ENCODE measurements at regions not wholly inside any gene's neighbourhood (a gene's known extent, or its start where the extent isn't known, plus 50 kb on each side); places are given as distances from the start of the nearest gene placed in this dataset.

DNA sequence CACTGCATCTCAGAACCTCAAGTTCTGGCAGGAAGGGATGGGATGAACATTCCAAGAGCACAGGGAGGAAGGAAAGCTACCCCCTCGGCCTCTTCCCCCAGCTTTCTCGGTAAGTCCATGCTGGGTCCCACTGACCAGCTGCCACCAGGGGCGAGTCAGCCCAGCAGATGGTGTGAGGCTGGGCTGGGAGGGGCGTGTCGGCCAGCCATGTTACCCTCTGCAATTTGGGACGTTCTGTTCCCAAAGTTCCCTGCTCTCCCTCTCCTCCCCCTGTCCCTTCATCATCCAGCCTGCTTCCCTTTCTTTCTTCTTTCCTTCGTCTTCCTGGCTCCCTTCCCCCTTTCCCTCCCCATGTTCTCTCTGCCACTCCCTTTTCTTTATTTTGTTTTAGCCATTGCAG, 74.3 kb upstream of the TNP1 start:
- no peak overlapping the region for H3K27ac Mint-ChIP-seq
- TF ChIP-seq, protein P1, sequence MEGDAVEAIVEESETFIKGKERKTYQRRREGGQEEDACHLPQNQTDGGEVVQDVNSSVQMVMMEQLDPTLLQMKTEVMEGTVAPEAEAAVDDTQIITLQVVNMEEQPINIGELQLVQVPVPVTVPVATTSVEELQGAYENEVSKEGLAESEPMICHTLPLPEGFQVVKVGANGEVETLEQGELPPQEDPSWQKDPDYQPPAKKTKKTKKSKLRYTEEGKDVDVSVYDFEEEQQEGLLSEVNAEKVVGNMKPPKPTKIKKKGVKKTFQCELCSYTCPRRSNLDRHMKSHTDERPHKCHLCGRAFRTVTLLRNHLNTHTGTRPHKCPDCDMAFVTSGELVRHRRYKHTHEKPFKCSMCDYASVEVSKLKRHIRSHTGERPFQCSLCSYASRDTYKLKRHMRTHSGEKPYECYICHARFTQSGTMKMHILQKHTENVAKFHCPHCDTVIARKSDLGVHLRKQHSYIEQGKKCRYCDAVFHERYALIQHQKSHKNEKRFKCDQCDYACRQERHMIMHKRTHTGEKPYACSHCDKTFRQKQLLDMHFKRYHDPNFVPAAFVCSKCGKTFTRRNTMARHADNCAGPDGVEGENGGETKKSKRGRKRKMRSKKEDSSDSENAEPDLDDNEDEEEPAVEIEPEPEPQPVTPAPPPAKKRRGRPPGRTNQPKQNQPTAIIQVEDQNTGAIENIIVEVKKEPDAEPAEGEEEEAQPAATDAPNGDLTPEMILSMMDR (IDR thresholded peaks at IDR 0.05), result no peak
- 100% methylated on average over 1 of the region's 7 CpGs for WGBS (ENCODE audit: insufficient coverage)

GRCh38 chr2:216932863-216933548, 73.1 kb upstream of the TNP1 start:
- no peaks in the 10 kb centered on the region for H3K9me3 ChIP-seq (replicated peaks in 1 of 2; ENCODE audit: control insufficient read depth in 1 of 2, insufficient read depth in 1 of 2, low read length in 2 of 2)
- no peaks in the 10 kb centered on the region for H3K36me3 Mint-ChIP-seq
- intact Hi-C loops (cut with micrococcal nuclease), result no loop called here
- 100% methylated on average over 6 of the region's 12 CpGs for WGBS (ENCODE audit: insufficient coverage)
- no peak overlapping the region for H2AFZ ChIP-seq (ENCODE audit: insufficient read depth, low read depth, low read length, poor library complexity, severe bottlenecking)
- H3K27ac ChIP-seq (ENCODE audit: low read depth in 1 of 2, low read length in 2 of 2), result no peak overlapping the region
- H3K27me3 Mint-ChIP-seq (ENCODE audit: low read depth in 3 of 3), result peaks cover 2 to 7% (median 2%) of the 10 kb centered on the region in 3 donors
- H3K4me1 ChIP-seq (ENCODE audit: control insufficient read depth in 1 of 2, insufficient read depth in 2 of 2, low read length in 2 of 2), result no peaks in the 10 kb centered on the region
- DNase-seq, result no peak
- H3K4me3 ChIP-seq (replicated peaks in 1 of 3; ENCODE audit: low read depth in 2 of 3, low read length in 3 of 3), result no peak overlapping the region
- no peak overlapping the region for H3K4me3 Mint-ChIP-seq
- H3K4me1 Mint-ChIP-seq, result no peaks in the 10 kb centered on the region
- no peaks in the 10 kb centered on the region for H3K27me3 ChIP-seq (ENCODE audit: control insufficient read depth in 2 of 2, insufficient read depth in 2 of 2, low read length in 2 of 2)
- peaks cover 0 to 7% (median 1%) of the 10 kb centered on the region in 7 donors for H3K9me3 Mint-ChIP-seq
- no peak overlapping the region for H3K4me2 ChIP-seq (replicated peaks; ENCODE audit: extremely low read depth, low read length, poor library complexity, severe bottlenecking)
- TF ChIP-seq, protein P1 (IDR thresholded peaks at IDR 0.05), result no peak
- H3K36me3 ChIP-seq (replicated peaks in 1 of 2; ENCODE audit: control insufficient read depth in 1 of 2, insufficient read depth in 2 of 2, low read length in 2 of 2), result no peaks in the 10 kb centered on the region
- no peaks in the 10 kb centered on the region for H4K20me1 ChIP-seq (ENCODE audit: insufficient read depth, low read length)
- no peak overlapping the region for H3K9ac ChIP-seq (ENCODE audit: insufficient read depth, low read length, poor library complexity, severe bottlenecking)
- H3K27ac Mint-ChIP-seq, result no peak overlapping the region
- H3K79me2 ChIP-seq (ENCODE audit: insufficient read depth, low read length), result no peaks in the 10 kb centered on the region

More for the DNA sequence above, 74.3 kb upstream of the TNP1 start:
- no peak overlapping the region for H3K27ac ChIP-seq (ENCODE audit: low read depth in 1 of 2, low read length in 2 of 2)
- no peaks in the 10 kb centered on the region for H3K36me3 ChIP-seq (replicated peaks in 1 of 2; ENCODE audit: control insufficient read depth in 1 of 2, insufficient read depth in 2 of 2, low read length in 2 of 2)
- H3K27me3 Mint-ChIP-seq (ENCODE audit: low read depth in 3 of 3), result peaks cover 2 to 9% (median 2%) of the 10 kb centered on the region in 3 donors
- no peaks in the 10 kb centered on the region for H3K4me1 Mint-ChIP-seq
- peaks cover 0 to 4% (median 1%) of the 10 kb centered on the region in 7 donors for H3K9me3 Mint-ChIP-seq
- H3K27me3 ChIP-seq (ENCODE audit: control insufficient read depth in 2 of 2, insufficient read depth in 2 of 2, low read length in 2 of 2), result no peaks in the 10 kb centered on the region
- H3K4me2 ChIP-seq (replicated peaks; ENCODE audit: extremely low read depth, low read length, poor library complexity, severe bottlenecking), result no peak overlapping the region
- H3K4me3 ChIP-seq (replicated peaks in 1 of 3; ENCODE audit: low read depth in 2 of 3, low read length in 3 of 3), result no peak overlapping the region
- no peak overlapping the region for H3K4me3 Mint-ChIP-seq
- no peak overlapping the region for H2AFZ ChIP-seq (ENCODE audit: insufficient read depth, low read depth, low read length, poor library complexity, severe bottlenecking)
- DNase-seq, result no peak
- H3K36me3 Mint-ChIP-seq, result no peaks in the 10 kb centered on the region
- H3K79me2 ChIP-seq (ENCODE audit: insufficient read depth, low read length), result no peaks in the 10 kb centered on the region
- H3K9ac ChIP-seq (ENCODE audit: insufficient read depth, low read length, poor library complexity, severe bottlenecking), result no peak overlapping the region
- no peaks in the 10 kb centered on the region for H3K9me3 ChIP-seq (replicated peaks in 1 of 2; ENCODE audit: control insufficient read depth in 1 of 2, insufficient read depth in 1 of 2, low read length in 2 of 2)
- intact Hi-C loops (cut with micrococcal nuclease), result no loop called here
- no peaks in the 10 kb centered on the region for H4K20me1 ChIP-seq (ENCODE audit: insufficient read depth, low read length)
- no peaks in the 10 kb centered on the region for H3K4me1 ChIP-seq (ENCODE audit: control insufficient read depth in 1 of 2, insufficient read depth in 2 of 2, low read length in 2 of 2)

Data from CD14-positive monocyte (primary cell).